SK-N-SH (cell line): ENCODE measurements at regions not wholly inside any gene's neighbourhood (a gene's known extent, or its start where the extent isn't known, plus 50 kb on each side); places are given as distances from the start of the nearest gene placed in this dataset.
A peak's percentile ranks its signal among the peaks of the same experiment; 100 is the strongest.

Experiments used
- CTCF ChIA-PET: fragments of 300-600, 350-600 bp; formaldehyde crosslinking; extraction: SDS; loops from one replicate; lab custom pipeline; 2021; lab: Yijun Ruan, JAX
- POLR2A ChIA-PET: fragments of 350-600 bp; sonication (Branson Sonifier 250); formaldehyde crosslinking; extraction: SDS; loops from one replicate; lab custom pipeline; 2020; ENCODE audit warnings: antibody characterized with exemption, inconsistent platforms; lab: Yijun Ruan, JAX
- DNase-seq: peaks from one replicate; pipeline ENCODE4 v3.0.0; 2012
- H2AFZ ChIP-seq: fragments of 200-600 bp; sonication (generic); 2 replicates; pipeline ENCODE4 v1.8.1; 2016; ENCODE audit warnings: antibody characterized with exemption, mild to moderate bottlenecking, low read depth
- H3F3A ChIP-seq: fragments of 200-600 bp; sonication (generic); replicated peaks from 2 replicates; pipeline ENCODE3; 2016; ENCODE audit warnings: antibody characterized with exemption, mild to moderate bottlenecking; ENCODE audit not compliant: insufficient read depth
- H3K27ac ChIP-seq, 2 experiments: fragments of 200-500 bp in 1 of 2; fragments of 200-600 bp in 1 of 2; sonication (Bioruptor generic) in 1 of 2; sonication (generic), shearing (Covaris generic) in 1 of 2; 2 replicates each; pipeline versions ENCODE4 v1.5.1 to v1.6.1; 2014 to 2016; ENCODE audit warnings: low read depth in 2 of 2, inconsistent platforms in 1 of 2, low read length in 1 of 2, mild to moderate bottlenecking in 1 of 2, mixed read lengths in 1 of 2
- H3K27me3 ChIP-seq: fragments of 200-600 bp; sonication (generic), shearing (Covaris generic); 2 replicates; pipeline ENCODE4 v1.6.1; 2016; ENCODE audit warnings: mixed run types; ENCODE audit not compliant: insufficient read depth
- H3K36me3 ChIP-seq, 2 experiments: fragments of 200-500 bp in 1 of 2; fragments of 200-600 bp in 1 of 2; sonication (Bioruptor generic) in 1 of 2; sonication (generic) in 1 of 2; replicated peaks in 1 of 2; 2 replicates each; pipeline versions ENCODE3 to v1.5.1; 2014 to 2016; ENCODE audit warnings: low read length in 1 of 2, mild to moderate bottlenecking in 1 of 2; ENCODE audit not compliant: insufficient read depth in 2 of 2, control insufficient read depth in 1 of 2
- H3K4me1 ChIP-seq, 2 experiments: fragments of 200-500 bp in 1 of 2; fragments of 200-600 bp in 1 of 2; sonication (Bioruptor generic) in 1 of 2; sonication (generic), shearing (Covaris generic) in 1 of 2; 2 replicates each; pipeline versions ENCODE4 v1.5.1 to v1.6.1; 2014 to 2016; ENCODE audit warnings: low read depth in 1 of 2, low read length in 1 of 2, mixed run types in 1 of 2; ENCODE audit not compliant: insufficient read depth in 2 of 2, control insufficient read depth in 1 of 2
- H3K4me2 ChIP-seq: fragments of 200-600 bp; sonication (generic), shearing (Covaris generic); 2 replicates; pipeline ENCODE4 v1.6.1; 2017; ENCODE audit warnings: mixed run types
- H3K4me3 ChIP-seq, 2 experiments: fragments of 200-500 bp in 1 of 2; fragments of 200-600 bp in 1 of 2; sonication (Bioruptor generic) in 1 of 2; sonication (generic), shearing (Covaris generic) in 1 of 2; 2 replicates each; pipeline versions ENCODE4 v1.5.1 to v1.8.1; 2014 to 2016; ENCODE audit warnings: low read depth in 2 of 2, inconsistent platforms in 1 of 2, low read length in 1 of 2, mild to moderate bottlenecking in 1 of 2, mixed read lengths in 1 of 2, moderate library complexity in 1 of 2
- H3K79me2 ChIP-seq: fragments of 200-600 bp; sonication (generic); 2 replicates; pipeline ENCODE4 v1.8.1; 2017; ENCODE audit warnings: mild to moderate bottlenecking; ENCODE audit not compliant: insufficient read depth
- H3K9ac ChIP-seq: fragments of 200-600 bp; sonication (generic); 2 replicates; pipeline ENCODE4 v1.6.1; 2017; ENCODE audit warnings: mixed run types
- H3K9me2 ChIP-seq: fragments of 200-600 bp; sonication (generic); 2 replicates; pipeline ENCODE4 v1.6.1; 2017; ENCODE audit warnings: mixed run types
- H3K9me3 ChIP-seq: fragments of 200-600 bp; sonication (generic); 2 replicates; pipeline ENCODE4 v1.6.1; 2017; ENCODE audit warnings: mixed run types, mild to moderate bottlenecking, moderate library complexity
- H4K20me1 ChIP-seq: fragments of 200-600 bp; sonication (generic); 2 replicates; pipeline ENCODE4 v1.6.1; 2017; ENCODE audit warnings: mild to moderate bottlenecking, mixed run types; ENCODE audit not compliant: insufficient read depth
- EP300 ChIP-seq, 2 experiments: IDR thresholded peaks; 2 replicates each; pipeline versions ENCODE4 v1.4.0 to v1.6.1; 2012; ENCODE audit warnings: borderline replicate concordance in 1 of 2, low read depth in 1 of 2, low read length in 1 of 2
- FOXJ3 ChIP-seq: sonication (generic); formaldehyde crosslinking; IDR thresholded peaks from 2 replicates; pipeline ENCODE4 v1.5.1; 2020; ENCODE audit warnings: mild to moderate bottlenecking, missing genetic modification reagents
- GATA2 ChIP-seq: sonication (generic); formaldehyde crosslinking; IDR thresholded peaks from 2 replicates; pipeline ENCODE4 v1.5.0; 2020; ENCODE audit warnings: mild to moderate bottlenecking, missing genetic modification reagents
- IRF3 ChIP-seq: fragments of 150-350 bp; IDR thresholded peaks from 2 replicates; pipeline ENCODE4 v1.6.1; 2016; ENCODE audit warnings: mild to moderate bottlenecking, low read depth, low read length
- MXI1 ChIP-seq: IDR thresholded peaks from 2 replicates; pipeline ENCODE4 v1.6.1; 2012; ENCODE audit warnings: mild to moderate bottlenecking, low read depth, low read length, improper control_type of control experiment
- NFIC ChIP-seq: IDR thresholded peaks from 2 replicates; pipeline ENCODE4 v1.4.0; 2012; ENCODE audit warnings: borderline replicate concordance
- NRF1 ChIP-seq: IDR thresholded peaks from 2 replicates; pipeline ENCODE4 v1.6.1; 2012; ENCODE audit warnings: low read depth, mild to moderate bottlenecking, low read length
- RCOR1 ChIP-seq: fragments of 150-350 bp; IDR thresholded peaks from 2 replicates; pipeline ENCODE4 v1.6.1; 2017; ENCODE audit warnings: antibody characterized with exemption, low read length
- RFX5 ChIP-seq: IDR thresholded peaks from 2 replicates; pipeline ENCODE4 v1.6.1; 2012; ENCODE audit warnings: mild to moderate bottlenecking, improper control_type of control experiment, low read length
- RXRA ChIP-seq: IDR thresholded peaks from 2 replicates; pipeline ENCODE4 v1.4.0; 2012; ENCODE audit warnings: low read depth, mild to moderate bottlenecking, borderline replicate concordance
- SIN3A ChIP-seq: IDR thresholded peaks from 2 replicates; pipeline ENCODE4 v1.6.1; 2012; ENCODE audit warnings: low read depth, mild to moderate bottlenecking, low read length, moderate library complexity, borderline replicate concordance
- SMC3 ChIP-seq: IDR thresholded peaks from 2 replicates; pipeline ENCODE4 v1.6.1; 2012; ENCODE audit warnings: low read depth, low read length, improper control_type of control experiment
- TCF12 ChIP-seq: IDR thresholded peaks from 2 replicates; pipeline ENCODE4 v1.4.0; 2012
- USF1 ChIP-seq: IDR thresholded peaks from 2 replicates; pipeline ENCODE4 v1.4.0; 2012; ENCODE audit warnings: low read depth, borderline replicate concordance
- ZBTB33 ChIP-seq: IDR thresholded peaks from 2 replicates; pipeline ENCODE4 v1.4.0; 2012; ENCODE audit warnings: low read depth, borderline replicate concordance
- WGBS: methylation state at CpG from one replicate; pipeline ENCODE4 v1.1.6; 2017; ENCODE audit warnings: low lambda C conversion rate; 5-methylcytosine and 5-hydroxymethylcytosine counted together

- Histone ChIP-seq H3K4me2 (no peak overlapping the region), H2AFZ (no peak overlapping the region), H3K9me3 (no peaks in the 10 kb centered on the region), H3K27ac (no peak overlapping the region), H3K36me3 (no peaks in the 10 kb centered on the region), H3K79me2 (no peaks in the 10 kb centered on the region), H4K20me1 (no peaks in the 10 kb centered on the region), H3K4me3 (no peak overlapping the region), H3F3A (no peaks in the 10 kb centered on the region), H3K9me2 (no peaks in the 10 kb centered on the region)
- CTCF ChIA-PET, result interaction anchor here (1.0 to 1.5 kb wide), 2 partner anchors 14 to 119 kb away, joined by 3 read pairs; no protein-coding TSS in a partner anchor
- 38% methylated on average over 1 of the region's 1 CpG for whole genome bisulfite sequencing
- POLR2A ChIA-PET, result no interaction called here
- no peak for DNase-seq
- TF ChIP-seq GATA2 (CRISPR knock-in tag) (no peak), TCF12 (no peak), RXRA (no peak), RCOR1 (no peak), MXI1 (no peak), RFX5 (no peak), NRF1 (no peak), ZBTB33 (no peak), SMC3 (no peak), NFIC (no peak), FOXJ3 (CRISPR knock-in tag) (no peak), IRF3 (no peak), EP300 (IDR thresholded peaks at IDR 0.05; ENCODE audit: borderline replicate concordance in 1 of 2, low read depth in 1 of 2, low read length in 1 of 2) (no peak)
- TF ChIP-seq, all 33 proteins: peak for 0
- no peaks in the 10 kb centered on the region for H3K27me3 ChIP-seq
- no peak overlapping the region for H3K9ac ChIP-seq
- no peaks in the 10 kb centered on the region; a peak in 2 of 4 replicates for H3K4me1 ChIP-seq
Measured at GRCh38 chr4:97015301-97015700, 1128.0 kb downstream of the STPG2 start.

GRCh38 chr4:97016186-97016907 lies 1126.9 kb downstream of the STPG2 start:
- H3K9ac ChIP-seq, result no peak overlapping the region
- H2AFZ ChIP-seq, result no peak overlapping the region
- H3K27ac ChIP-seq, result no peak overlapping the region
- no peak overlapping the region for H3K4me2 ChIP-seq
- H3K9me3 ChIP-seq, result no peaks in the 10 kb centered on the region
- no peaks in the 10 kb centered on the region for H3F3A ChIP-seq
- H3K36me3 ChIP-seq, result no peaks in the 10 kb centered on the region
- H3K4me3 ChIP-seq, result no peak overlapping the region
- ChIA-PET CTCF (interaction anchor here (0.6 to 1.5 kb wide), 3 partner anchors 9 to 336 kb away, joined by 3 read pairs; no protein-coding TSS in a partner anchor), POLR2A (no interaction called here)
- no peaks in the 10 kb centered on the region; a peak in 2 of 4 replicates for H3K4me1 ChIP-seq
- no peak for DNase-seq
- no peaks in the 10 kb centered on the region for H3K79me2 ChIP-seq
- TF ChIP-seq SIN3A (no peak), USF1 (no peak), RCOR1 (0 out of 2 replicates have a peak, but pooled peaks have one; percentile 21), GATA2 (CRISPR knock-in tag) (peak; percentile 29; the same call in 1 of the 2 replicates), EP300 (IDR thresholded peaks at IDR 0.05; ENCODE audit: borderline replicate concordance in 1 of 2, low read depth in 1 of 2, low read length in 1 of 2) (peak in 1 of 2 experiments; percentile 10; a peak in 1 of 4 replicates)
- H3K27me3 ChIP-seq, result no peaks in the 10 kb centered on the region
- no peaks in the 10 kb centered on the region for H3K9me2 ChIP-seq
- no peaks in the 10 kb centered on the region for H4K20me1 ChIP-seq
- WGBS, result 36% methylated on average over 5 of the region's 5 CpGs
